Left ventricle myocardium inferior (tissue), 1 donor: ENCODE measurements at regions not wholly inside any gene's neighbourhood (a gene's known extent, or its start where the extent isn't known, plus 50 kb on each side); places are given as distances from the start of the nearest gene placed in this dataset.
A peak's percentile ranks its signal among the peaks of the same experiment; 100 is the strongest.

ENCODE experiments used
- DNase-seq: peaks from one replicate; pipeline ENCODE4 v3.0.0-alpha.2; 2020
- H3K27ac ChIP-seq: fragments of 200-600 bp; replicated peaks from 2 replicates; pipeline ENCODE4 v1.8.0; 2021
- H3K27me3 ChIP-seq: fragments of 200-600 bp; 2 replicates; pipeline ENCODE4 v1.8.0; 2021; ENCODE audit warnings: low read depth
- H3K36me3 ChIP-seq: fragments of 200-600 bp; 2 replicates; pipeline ENCODE4 v1.8.0; 2021
- H3K4me1 ChIP-seq: fragments of 200-600 bp; 2 replicates; pipeline ENCODE4 v1.8.0; 2021
- H3K4me3 ChIP-seq: fragments of 200-600 bp; 2 replicates; pipeline ENCODE4 v1.8.0; 2021; ENCODE audit warnings: mild to moderate bottlenecking, moderate library complexity
- H3K9me3 ChIP-seq: fragments of 200-600 bp; replicated peaks from 2 replicates; pipeline ENCODE4 v1.8.0; 2021
- intact Hi-C: fragments of 100-400 bp; cut with micrococcal nuclease; formaldehyde crosslinking; loops from one replicate; pipeline ENCODE4 v1.11.0; 2022
- TF ChIP-seq, protein P1 (sequence below): fragments of 200-600 bp; IDR thresholded peaks from 2 replicates; pipeline ENCODE4 v1.8.0; 2021; ENCODE audit warnings: antibody characterized with exemption, mild to moderate bottlenecking, borderline replicate concordance
- donor health status: DM: no; HTN: yes; CAD: no; lungs with severe emphysema.

DNA sequence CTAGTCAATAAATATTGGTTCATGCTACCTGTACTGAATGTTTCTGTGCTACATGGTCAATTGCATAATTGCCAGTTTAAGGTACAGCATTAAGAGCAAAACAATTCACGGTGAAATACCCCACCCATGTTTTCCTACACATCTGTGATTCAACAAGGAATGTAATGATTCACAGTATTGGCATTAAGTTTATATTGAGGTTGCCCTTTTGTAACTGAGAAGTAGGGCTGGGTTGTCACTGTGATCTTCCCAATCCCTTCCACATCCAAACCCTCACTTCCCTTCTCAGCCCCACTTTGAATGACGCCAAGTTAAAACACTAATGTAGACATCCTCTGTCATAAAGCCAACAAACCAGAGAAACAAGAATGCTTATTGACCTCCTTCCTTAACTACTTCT is 112.0 kb upstream of the TJP1 start:
- Histone ChIP-seq H3K4me3 (no peak overlapping the region), H3K4me1 (no peaks in the 10 kb centered on the region), H3K9me3 (no peaks in the 10 kb centered on the region), H3K27me3 (no peaks in the 10 kb centered on the region), H3K36me3 (no peaks in the 10 kb centered on the region), H3K27ac (no peak overlapping the region)
- intact Hi-C loops, result loop anchor here (10.0 kb wide), 1 partner anchor 209 kb away; no protein-coding TSS in a partner anchor
- TF ChIP-seq, protein P1, sequence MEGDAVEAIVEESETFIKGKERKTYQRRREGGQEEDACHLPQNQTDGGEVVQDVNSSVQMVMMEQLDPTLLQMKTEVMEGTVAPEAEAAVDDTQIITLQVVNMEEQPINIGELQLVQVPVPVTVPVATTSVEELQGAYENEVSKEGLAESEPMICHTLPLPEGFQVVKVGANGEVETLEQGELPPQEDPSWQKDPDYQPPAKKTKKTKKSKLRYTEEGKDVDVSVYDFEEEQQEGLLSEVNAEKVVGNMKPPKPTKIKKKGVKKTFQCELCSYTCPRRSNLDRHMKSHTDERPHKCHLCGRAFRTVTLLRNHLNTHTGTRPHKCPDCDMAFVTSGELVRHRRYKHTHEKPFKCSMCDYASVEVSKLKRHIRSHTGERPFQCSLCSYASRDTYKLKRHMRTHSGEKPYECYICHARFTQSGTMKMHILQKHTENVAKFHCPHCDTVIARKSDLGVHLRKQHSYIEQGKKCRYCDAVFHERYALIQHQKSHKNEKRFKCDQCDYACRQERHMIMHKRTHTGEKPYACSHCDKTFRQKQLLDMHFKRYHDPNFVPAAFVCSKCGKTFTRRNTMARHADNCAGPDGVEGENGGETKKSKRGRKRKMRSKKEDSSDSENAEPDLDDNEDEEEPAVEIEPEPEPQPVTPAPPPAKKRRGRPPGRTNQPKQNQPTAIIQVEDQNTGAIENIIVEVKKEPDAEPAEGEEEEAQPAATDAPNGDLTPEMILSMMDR, result no peak
- no peak for DNase-seq

DNA sequence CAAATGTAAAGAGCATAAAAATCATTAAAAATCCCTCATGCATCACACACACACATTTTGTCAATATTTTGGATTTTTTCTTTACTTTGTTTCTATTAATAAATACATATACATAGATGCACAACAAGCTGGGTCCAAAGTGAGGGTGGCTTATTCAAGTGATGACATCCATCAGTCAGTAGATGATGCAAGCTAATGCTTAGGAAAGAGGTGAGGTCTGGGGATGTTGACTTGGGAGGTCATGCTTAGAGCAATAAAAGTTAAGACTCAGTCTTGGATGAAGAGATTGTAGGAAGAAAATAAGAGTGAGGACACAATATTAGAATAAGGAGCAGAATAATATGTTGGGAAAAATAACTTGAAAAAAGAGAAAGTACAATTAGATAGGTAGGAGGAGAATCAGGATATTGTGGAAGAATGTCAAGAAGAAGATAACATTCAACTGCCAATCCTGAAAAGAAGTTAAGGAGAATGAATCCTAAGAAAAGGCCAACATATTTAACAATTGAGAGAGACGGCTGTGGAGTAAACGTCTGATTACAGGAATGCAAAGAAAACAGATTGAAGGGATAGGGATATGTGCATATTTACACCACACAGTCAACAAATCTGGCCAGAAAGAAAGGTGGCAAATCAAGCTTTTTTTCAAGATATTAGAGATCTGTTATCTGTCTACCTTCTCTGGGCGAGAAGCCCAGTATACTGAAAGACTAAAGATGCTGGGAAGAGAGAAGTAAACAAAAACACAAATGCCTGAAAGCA is 111.0 kb upstream of the TJP1 start:
- Histone ChIP-seq H3K27ac (no peak overlapping the region), H3K27me3 (no peaks in the 10 kb centered on the region), H3K4me1 (no peaks in the 10 kb centered on the region), H3K4me3 (no peak overlapping the region), H3K9me3 (no peaks in the 10 kb centered on the region), H3K36me3 (no peaks in the 10 kb centered on the region)
- DNase-seq, result no peak
- intact Hi-C loops, result loop anchor here (10.0 kb wide), 1 partner anchor 208 kb away; no protein-coding TSS in a partner anchor
- TF ChIP-seq, protein P1, result no peak

DNA sequence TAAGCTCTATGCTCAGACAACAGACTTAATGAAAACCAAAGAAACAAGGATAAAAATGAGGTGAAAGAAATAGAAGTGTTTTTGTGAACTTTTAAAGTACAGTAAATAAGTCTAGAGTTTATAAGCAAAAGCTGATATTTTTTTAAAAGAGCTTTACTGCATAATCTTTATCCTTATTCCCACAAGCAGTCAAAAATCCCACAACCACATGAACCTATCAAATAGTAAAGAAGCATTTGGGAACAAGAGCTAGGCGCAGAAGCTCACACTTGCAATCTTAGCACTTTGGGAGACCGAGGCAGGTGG is 103.8 kb upstream of the TJP1 start:
- Histone ChIP-seq H3K36me3 (no peaks in the 10 kb centered on the region), H3K4me3 (no peak overlapping the region), H3K27me3 (no peaks in the 10 kb centered on the region), H3K4me1 (peaks cover 25% of the 10 kb centered on the region), H3K9me3 (no peaks in the 10 kb centered on the region), H3K27ac (peak overlapping the region; percentile 62)
- intact Hi-C loops, result loop anchor here (5.0 kb wide), 1 partner anchor 104 kb away; the partner anchor contains the start of gene TJP1
- DNase-seq, result no peak
- TF ChIP-seq, protein P1, result no peak

DNA sequence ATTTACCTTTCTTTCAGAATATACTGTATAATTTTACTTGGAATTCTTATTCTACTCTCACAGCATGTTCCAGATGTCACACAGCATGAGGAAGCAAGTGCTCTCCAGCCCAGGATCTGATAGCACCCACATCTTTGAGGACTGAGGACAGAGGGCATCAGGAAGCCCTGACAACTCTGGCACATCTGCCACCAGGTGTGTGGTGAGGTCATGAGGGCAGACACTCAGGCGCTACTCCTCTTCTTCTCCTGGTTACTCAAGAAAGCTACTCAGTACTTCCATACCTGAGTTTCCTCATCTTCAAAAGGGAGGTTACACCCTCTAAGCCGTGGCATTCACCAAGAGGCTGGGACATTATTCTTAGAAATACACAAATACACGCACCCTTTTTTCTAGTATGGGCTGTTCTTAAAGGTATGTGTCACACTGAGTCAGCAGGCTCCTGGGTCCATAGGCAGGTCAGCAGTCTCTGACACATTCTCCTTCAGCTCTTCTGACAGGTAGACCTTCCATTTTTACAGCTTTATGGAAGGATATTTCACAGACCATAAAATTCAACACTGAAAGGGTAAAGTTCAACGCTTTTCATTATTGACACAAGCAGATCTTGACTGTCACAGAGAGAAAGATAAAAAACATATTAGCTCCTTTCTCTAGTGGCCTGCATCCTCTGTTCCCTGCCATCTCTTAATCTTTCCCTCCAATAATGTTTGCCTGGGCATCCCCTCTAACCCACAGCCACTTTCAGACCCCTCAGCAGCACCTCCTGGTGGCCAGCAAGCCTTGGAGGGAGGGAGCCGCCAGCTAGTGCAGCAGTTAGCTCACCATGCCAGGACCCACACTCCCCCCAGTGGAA is 103.2 kb upstream of the TJP1 start:
- Histone ChIP-seq H3K9me3 (no peaks in the 10 kb centered on the region), H3K36me3 (no peaks in the 10 kb centered on the region), H3K4me1 (peaks cover 26% of the 10 kb centered on the region), H3K4me3 (no peak overlapping the region), H3K27me3 (no peaks in the 10 kb centered on the region), H3K27ac (peak overlapping the region; percentile 62)
- peak; percentile 78 for DNase-seq
- TF ChIP-seq, protein P1, result peak; percentile 92
- intact Hi-C loops, result loop anchor here (5.0 kb wide), 1 partner anchor 103 kb away; the partner anchor contains the start of gene TJP1

DNA sequence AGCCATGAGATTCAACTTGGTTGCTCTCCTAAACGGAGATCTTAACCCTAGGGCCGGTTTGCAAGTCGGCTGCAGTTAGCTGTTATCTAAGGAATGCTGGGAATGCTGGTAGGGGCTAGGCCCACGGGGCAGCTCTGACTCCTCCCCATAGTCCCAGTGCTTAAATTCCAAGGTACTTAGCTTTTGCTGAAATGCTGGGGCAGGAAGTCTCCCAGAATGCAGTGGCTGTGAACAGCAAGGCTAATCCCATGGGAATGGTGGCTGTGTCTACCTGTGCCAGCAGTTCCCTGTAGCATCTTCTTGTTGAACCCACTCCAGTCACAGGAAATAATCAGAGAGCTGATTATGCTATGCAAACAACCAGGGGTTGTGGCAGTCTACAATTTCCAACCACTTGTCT is 102.5 kb upstream of the TJP1 start:
- peak overlapping the region; percentile 62 for H3K27ac ChIP-seq
- H3K4me1 ChIP-seq, result peaks cover 26% of the 10 kb centered on the region
- intact Hi-C loops, result loop anchor here (5.0 kb wide), 1 partner anchor 102 kb away; the partner anchor contains the start of gene TJP1
- no peaks in the 10 kb centered on the region for H3K9me3 ChIP-seq
- DNase-seq, result peak; percentile 20
- H3K4me3 ChIP-seq, result no peak overlapping the region
- TF ChIP-seq, protein P1, result no peak
- no peaks in the 10 kb centered on the region for H3K36me3 ChIP-seq
- no peaks in the 10 kb centered on the region for H3K27me3 ChIP-seq
